Neural crest cell (in vitro differentiated cells): ENCODE measurements at regions not wholly inside any gene's neighbourhood (a gene's known extent, or its start where the extent isn't known, plus 50 kb on each side); places are given as distances from the start of the nearest gene placed in this dataset.
"Not testable (repeated sequence)": the region's sequence is repeated elsewhere in the genome, so short reads cannot be mapped to it uniquely, and the experiment has no call there.

Experiments used
- DNase-seq: peaks from one replicate; pipeline ENCODE4 v3.0.0; 2021; ENCODE audit warnings: low read depth, mixed read lengths, low spot score
- H3K27ac Mint-ChIP-seq: one replicate; pipeline ENCODE4 v1.8.0; 2021; ENCODE audit warnings: mild to moderate bottlenecking, mixed read lengths; ENCODE audit not compliant: unreplicated experiment
- H3K27me3 Mint-ChIP-seq: 2 replicates; pipeline ENCODE4 v1.8.0; 2021; ENCODE audit warnings: low read depth, mild to moderate bottlenecking, mixed read lengths
- H3K36me3 Mint-ChIP-seq: 2 replicates; pipeline ENCODE4 v1.8.0; 2021; ENCODE audit warnings: low read depth, mild to moderate bottlenecking, mixed read lengths
- H3K4me1 Mint-ChIP-seq: 2 replicates; pipeline ENCODE4 v1.8.0; 2021; ENCODE audit warnings: mixed read lengths
- H3K4me3 Mint-ChIP-seq: one replicate; pipeline ENCODE4 v1.8.0; 2021; ENCODE audit warnings: mild to moderate bottlenecking, mixed read lengths
- H3K9me3 Mint-ChIP-seq: 2 replicates; pipeline ENCODE4 v1.8.0; 2021; ENCODE audit warnings: mixed read lengths
- TF ChIP-seq, protein P1 (sequence below): fragments of 200-600 bp; sonication (generic); conservative IDR thresholded peaks from 2 replicates; pipeline ENCODE4 v1.5.0; 2021; ENCODE audit warnings: antibody characterized with exemption, mild to moderate bottlenecking

DNA sequence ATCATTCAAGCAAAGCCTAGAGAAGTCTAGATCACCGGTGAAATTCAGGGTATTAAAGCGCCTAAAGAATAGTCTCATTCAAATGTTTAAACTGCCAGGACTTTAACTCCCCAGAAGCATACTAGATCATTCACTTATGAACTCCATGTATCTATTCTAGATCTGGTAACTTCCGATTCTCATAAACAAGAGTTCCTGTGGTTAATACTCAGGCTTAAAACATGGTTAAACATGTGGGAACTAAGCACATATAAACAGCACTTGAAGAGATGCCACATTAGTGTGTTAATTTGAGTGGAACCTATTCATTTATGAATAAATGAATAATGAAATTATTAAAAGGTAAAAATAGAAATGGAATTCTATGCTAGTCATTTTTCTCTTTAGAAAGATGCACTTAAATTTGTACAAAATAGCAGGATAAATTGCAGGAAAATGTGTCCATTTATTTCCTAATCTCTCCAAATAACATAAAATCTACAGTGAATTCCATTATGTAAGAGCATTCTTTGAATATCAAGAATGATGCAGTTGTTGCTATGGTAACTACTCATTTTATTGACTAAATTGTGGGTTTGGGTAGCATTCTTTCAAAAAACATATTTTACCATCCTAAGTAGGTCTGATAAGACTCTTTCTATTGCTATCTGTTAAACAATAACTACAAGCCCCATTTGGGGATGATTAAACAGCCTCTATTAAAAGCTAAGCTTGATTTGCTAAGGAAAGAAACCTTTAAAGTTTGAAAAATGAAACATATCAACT is 147.6 kb upstream of the TMEM168 start:
- Mint-ChIP-seq H3K27ac (no peak overlapping the region), H3K27me3 (no peaks in the 10 kb centered on the region), H3K36me3 (peaks cover 6% of the 10 kb centered on the region), H3K4me3 (peak overlapping the region; percentile 92), H3K9me3 (no peaks in the 10 kb centered on the region), H3K4me1 (peaks cover 28% of the 10 kb centered on the region)
- TF ChIP-seq, protein P1, sequence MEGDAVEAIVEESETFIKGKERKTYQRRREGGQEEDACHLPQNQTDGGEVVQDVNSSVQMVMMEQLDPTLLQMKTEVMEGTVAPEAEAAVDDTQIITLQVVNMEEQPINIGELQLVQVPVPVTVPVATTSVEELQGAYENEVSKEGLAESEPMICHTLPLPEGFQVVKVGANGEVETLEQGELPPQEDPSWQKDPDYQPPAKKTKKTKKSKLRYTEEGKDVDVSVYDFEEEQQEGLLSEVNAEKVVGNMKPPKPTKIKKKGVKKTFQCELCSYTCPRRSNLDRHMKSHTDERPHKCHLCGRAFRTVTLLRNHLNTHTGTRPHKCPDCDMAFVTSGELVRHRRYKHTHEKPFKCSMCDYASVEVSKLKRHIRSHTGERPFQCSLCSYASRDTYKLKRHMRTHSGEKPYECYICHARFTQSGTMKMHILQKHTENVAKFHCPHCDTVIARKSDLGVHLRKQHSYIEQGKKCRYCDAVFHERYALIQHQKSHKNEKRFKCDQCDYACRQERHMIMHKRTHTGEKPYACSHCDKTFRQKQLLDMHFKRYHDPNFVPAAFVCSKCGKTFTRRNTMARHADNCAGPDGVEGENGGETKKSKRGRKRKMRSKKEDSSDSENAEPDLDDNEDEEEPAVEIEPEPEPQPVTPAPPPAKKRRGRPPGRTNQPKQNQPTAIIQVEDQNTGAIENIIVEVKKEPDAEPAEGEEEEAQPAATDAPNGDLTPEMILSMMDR: no peak
- DNase-seq: no peak

DNA sequence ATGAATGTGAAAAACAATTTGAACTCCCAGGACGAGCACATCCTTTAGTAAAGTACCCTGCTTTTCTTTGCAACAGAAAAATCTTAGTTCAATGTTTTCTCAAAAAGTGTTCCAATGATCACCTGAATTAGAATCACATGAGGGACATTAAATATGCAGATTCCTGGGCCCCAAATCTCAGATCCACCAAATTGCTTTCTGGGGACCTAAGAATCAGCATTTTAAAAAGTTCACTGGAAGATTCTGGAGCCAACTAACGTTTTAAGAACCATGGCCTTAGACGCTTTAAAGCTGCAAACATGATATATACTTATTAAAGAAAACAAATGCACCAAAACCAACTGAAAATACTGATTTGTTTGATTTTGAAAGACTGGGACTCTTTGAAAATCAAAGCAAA is 143.4 kb upstream of the TMEM168 start:
- Mint-ChIP-seq H3K36me3 (peaks cover 8% of the 10 kb centered on the region), H3K9me3 (no peaks in the 10 kb centered on the region), H3K4me1 (peaks cover 23% of the 10 kb centered on the region), H3K27me3 (no peaks in the 10 kb centered on the region), H3K27ac (no peak overlapping the region), H3K4me3 (no peak overlapping the region)
- TF ChIP-seq, protein P1: no peak
- no peak for DNase-seq

DNA sequence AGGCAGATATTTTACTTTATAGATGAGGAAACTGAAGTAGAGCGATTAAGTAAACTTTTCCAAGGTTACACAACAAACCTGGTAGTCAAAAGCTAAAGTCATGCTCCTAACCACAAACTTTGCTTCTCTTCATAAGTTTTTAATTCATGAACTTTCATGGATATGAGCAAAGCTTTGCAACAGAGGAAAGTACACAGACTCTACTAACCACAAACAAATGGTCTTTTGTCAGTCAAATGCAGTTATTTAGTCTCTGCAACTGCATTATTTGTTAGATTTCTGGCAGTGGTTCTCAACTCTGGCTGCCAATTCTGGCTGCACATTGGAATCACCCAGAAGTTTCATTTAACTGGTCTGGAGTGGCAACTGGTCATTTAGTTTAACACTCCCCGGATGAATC is 140.6 kb upstream of the TMEM168 start:
- Mint-ChIP-seq H3K4me3 (no peak overlapping the region), H3K36me3 (peaks cover 7% of the 10 kb centered on the region), H3K27ac (no peak overlapping the region), H3K27me3 (no peaks in the 10 kb centered on the region), H3K9me3 (no peaks in the 10 kb centered on the region), H3K4me1 (peaks cover 16% of the 10 kb centered on the region)
- TF ChIP-seq, protein P1: no peak
- DNase-seq: no peak

DNA sequence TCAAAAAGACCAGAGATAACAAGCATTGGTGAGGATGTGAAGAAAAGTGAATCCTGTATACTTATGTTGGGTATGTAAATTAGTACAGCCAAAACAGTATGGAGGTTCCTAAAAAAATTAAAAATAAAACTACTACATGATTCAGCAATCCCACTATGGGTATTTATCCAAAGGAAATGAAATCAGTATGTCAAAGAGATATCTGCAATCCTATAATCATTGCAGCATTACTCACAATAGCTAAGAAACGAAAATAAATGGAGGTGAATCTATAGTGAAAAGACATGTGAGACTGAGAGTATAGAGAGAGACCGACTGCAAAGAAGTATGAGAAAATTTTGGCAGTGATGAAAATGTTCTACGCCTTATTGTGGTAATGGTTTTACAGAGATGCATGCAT is 139.2 kb upstream of the TMEM168 start:
- no peak overlapping the region for H3K4me3 Mint-ChIP-seq
- H3K9me3 Mint-ChIP-seq: no peaks in the 10 kb centered on the region
- H3K27ac Mint-ChIP-seq: no peak overlapping the region
- DNase-seq: no peak
- TF ChIP-seq, protein P1: no peak
- H3K27me3 Mint-ChIP-seq: no peaks in the 10 kb centered on the region
- peaks cover 9% of the 10 kb centered on the region for H3K4me1 Mint-ChIP-seq
- peaks cover 9% of the 10 kb centered on the region for H3K36me3 Mint-ChIP-seq

DNA sequence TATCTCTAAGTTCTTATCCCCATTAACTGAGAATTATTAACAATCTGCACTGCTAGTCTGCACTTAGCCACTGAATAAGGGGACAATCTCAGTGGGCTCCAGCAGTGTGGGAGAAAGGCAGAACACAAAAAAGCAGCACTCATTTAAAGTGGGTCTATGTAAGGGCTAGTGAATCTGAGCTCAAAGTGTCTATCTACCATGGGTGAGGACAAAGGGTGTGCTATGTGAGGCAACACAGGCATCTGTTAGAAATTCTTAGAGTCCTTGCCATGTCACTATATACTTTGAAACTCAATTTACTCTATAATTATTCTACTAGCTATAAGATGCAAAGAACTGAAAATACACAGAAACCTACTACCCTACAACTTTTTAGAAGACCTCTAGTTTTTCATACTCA is 135.8 kb upstream of the TMEM168 start:
- Mint-ChIP-seq H3K27ac (no peak overlapping the region), H3K27me3 (no peaks in the 10 kb centered on the region), H3K9me3 (no peaks in the 10 kb centered on the region), H3K4me3 (no peak overlapping the region), H3K36me3 (peaks cover 3% of the 10 kb centered on the region), H3K4me1 (peaks cover 2% of the 10 kb centered on the region)
- DNase-seq: no peak
- TF ChIP-seq, protein P1: no peak

DNA sequence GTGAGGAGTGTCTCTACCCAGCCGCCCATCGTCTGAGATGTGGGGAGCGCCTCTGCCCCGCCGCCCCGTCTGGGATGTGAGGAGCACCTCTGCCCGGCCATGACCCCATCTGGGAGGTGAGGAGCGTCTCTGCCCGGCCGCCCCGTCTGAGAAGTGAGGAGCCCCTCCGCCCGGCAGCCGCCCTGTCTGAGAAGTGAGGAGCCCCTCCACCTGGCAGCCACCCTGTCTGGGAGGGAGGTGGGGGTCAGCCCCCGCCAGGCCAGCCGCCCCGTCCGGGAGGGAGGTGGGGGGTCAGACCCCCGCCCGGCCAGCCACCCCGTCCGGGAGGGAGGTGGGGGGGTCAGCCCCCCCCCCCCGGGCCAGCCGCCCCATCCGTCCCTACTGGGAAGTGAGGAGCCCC is 132.4 kb upstream of the TMEM168 start:
- H3K4me3 Mint-ChIP-seq, H3K36me3 Mint-ChIP-seq, H3K27ac Mint-ChIP-seq, H3K9me3 Mint-ChIP-seq, DNase-seq, H3K4me1 Mint-ChIP-seq, H3K27me3 Mint-ChIP-seq: not testable (repeated sequence)

DNA sequence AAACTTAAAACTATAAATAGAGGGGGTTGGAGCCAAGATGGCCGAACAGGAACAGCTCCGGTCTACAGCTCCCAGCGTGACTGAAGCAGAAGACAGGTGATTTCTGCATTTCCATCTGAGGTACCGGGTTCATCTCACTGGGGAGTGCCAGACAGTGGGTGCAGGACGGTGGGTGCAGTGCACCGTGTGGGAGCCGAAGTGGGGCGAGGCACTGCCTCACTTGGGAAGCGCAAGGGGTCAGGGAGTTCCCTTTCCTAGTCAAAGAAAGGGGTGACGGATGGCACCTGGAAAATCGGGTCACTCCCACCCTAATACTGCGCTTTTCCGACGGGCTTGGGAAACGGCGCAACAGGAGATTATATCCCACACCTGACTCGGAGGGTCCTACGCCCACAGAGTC is 126.2 kb upstream of the TMEM168 start:
- H3K4me1 Mint-ChIP-seq, DNase-seq, H3K27me3 Mint-ChIP-seq, H3K9me3 Mint-ChIP-seq, H3K4me3 Mint-ChIP-seq, H3K27ac Mint-ChIP-seq: not testable (repeated sequence)
- peaks cover 19% of the 10 kb centered on the region for H3K36me3 Mint-ChIP-seq
